K562 (cell line): ENCODE measurements at regions not wholly inside any gene's neighbourhood (a gene's known extent, or its start where the extent isn't known, plus 50 kb on each side); places are given as distances from the start of the nearest gene placed in this dataset.

Experiments used
- CCAR2 ChIP-seq: fragments of 200-400 bp; formaldehyde crosslinking; IDR thresholded peaks from 2 replicates; pipeline ENCODE4 v1.6.1; 2017; ENCODE audit warnings: mild to moderate bottlenecking, low read depth, low read length
- CCNT2 ChIP-seq: IDR thresholded peaks from 2 replicates; pipeline ENCODE4 v1.6.1; 2011; ENCODE audit warnings: borderline replicate concordance, low read depth, mild to moderate bottlenecking, moderate library complexity, mixed read lengths, low read length; ENCODE audit not compliant: insufficient read length; ENCODE audit errors: extremely low read depth
- HNRNPH1 ChIP-seq: fragments of 200-400 bp; formaldehyde crosslinking; optimal IDR thresholded peaks from 2 replicates; pipeline ENCODE3; 2017; ENCODE audit warnings: low read depth, mild to moderate bottlenecking, low read length, moderate library complexity
- MLLT1 ChIP-seq, 2 experiments: fragments of 450-650 bp; IDR thresholded peaks; 2 replicates each; pipeline ENCODE4 v1.6.1; 2016
- YY1 ChIP-seq, 3 experiments: IDR thresholded peaks; 2 replicates each; pipeline ENCODE4 v1.6.1; 2011; ENCODE audit warnings: low read length in 2 of 3, mild to moderate bottlenecking in 2 of 3, moderate library complexity in 2 of 3, borderline replicate concordance in 1 of 3, control low read depth in 1 of 3, low read depth in 1 of 3; ENCODE audit not compliant: insufficient read depth in 3 of 3, insufficient replicate concordance in 2 of 3, control insufficient read depth in 1 of 3, insufficient read length in 1 of 3; ENCODE audit errors: extremely low read depth in 1 of 3
- TF ChIP-seq, protein P1 (sequence below): fragments of 250-450 bp; sonication (Bioruptor Pico); IDR thresholded peaks from 2 replicates; pipeline ENCODE4 v1.4.0; 2020; ENCODE audit warnings: mild to moderate bottlenecking, moderate library complexity
- TF ChIP-seq, protein P2 (sequence below): IDR thresholded peaks from 2 replicates; pipeline ENCODE4 v1.6.1; 2016; ENCODE audit warnings: missing genetic modification characterization, missing compliant biosample characterization

GRCh38 chr12:74171478-74171909, 366.1 kb upstream of the ATXN7L3B start (continued):
- TF ChIP-seq, protein P1, sequence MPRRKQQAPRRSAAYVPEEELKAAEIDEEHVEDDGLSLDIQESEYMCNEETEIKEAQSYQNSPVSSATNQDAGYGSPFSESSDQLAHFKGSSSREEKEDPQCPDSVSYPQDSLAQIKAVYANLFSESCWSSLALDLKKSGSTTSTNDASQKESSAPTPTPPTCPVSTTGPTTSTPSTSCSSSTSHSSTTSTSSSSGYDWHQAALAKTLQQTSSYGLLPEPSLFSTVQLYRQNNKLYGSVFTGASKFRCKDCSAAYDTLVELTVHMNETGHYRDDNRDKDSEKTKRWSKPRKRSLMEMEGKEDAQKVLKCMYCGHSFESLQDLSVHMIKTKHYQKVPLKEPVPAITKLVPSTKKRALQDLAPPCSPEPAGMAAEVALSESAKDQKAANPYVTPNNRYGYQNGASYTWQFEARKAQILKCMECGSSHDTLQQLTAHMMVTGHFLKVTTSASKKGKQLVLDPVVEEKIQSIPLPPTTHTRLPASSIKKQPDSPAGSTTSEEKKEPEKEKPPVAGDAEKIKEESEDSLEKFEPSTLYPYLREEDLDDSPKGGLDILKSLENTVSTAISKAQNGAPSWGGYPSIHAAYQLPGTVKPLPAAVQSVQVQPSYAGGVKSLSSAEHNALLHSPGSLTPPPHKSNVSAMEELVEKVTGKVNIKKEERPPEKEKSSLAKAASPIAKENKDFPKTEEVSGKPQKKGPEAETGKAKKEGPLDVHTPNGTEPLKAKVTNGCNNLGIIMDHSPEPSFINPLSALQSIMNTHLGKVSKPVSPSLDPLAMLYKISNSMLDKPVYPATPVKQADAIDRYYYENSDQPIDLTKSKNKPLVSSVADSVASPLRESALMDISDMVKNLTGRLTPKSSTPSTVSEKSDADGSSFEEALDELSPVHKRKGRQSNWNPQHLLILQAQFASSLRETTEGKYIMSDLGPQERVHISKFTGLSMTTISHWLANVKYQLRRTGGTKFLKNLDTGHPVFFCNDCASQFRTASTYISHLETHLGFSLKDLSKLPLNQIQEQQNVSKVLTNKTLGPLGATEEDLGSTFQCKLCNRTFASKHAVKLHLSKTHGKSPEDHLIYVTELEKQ (CRISPR knock-in tag): no peak
- TF ChIP-seq MLLT1 (IDR thresholded peaks at IDR 0.05) (no peak), CCNT2 (no peak), HNRNPH1 (no peak), CCAR2 (no peak), YY1 (IDR thresholded peaks at IDR 0.05; ENCODE audit: borderline replicate concordance in 1 of 3, control insufficient read depth in 1 of 3, extremely low read depth in 1 of 3, insufficient read depth in 3 of 3, insufficient read length in 1 of 3, insufficient replicate concordance in 2 of 3, low read depth in 1 of 3, low read length in 2 of 3) (peak in 1 of 3 experiments; percentile 51)
- TF ChIP-seq, protein P2, sequence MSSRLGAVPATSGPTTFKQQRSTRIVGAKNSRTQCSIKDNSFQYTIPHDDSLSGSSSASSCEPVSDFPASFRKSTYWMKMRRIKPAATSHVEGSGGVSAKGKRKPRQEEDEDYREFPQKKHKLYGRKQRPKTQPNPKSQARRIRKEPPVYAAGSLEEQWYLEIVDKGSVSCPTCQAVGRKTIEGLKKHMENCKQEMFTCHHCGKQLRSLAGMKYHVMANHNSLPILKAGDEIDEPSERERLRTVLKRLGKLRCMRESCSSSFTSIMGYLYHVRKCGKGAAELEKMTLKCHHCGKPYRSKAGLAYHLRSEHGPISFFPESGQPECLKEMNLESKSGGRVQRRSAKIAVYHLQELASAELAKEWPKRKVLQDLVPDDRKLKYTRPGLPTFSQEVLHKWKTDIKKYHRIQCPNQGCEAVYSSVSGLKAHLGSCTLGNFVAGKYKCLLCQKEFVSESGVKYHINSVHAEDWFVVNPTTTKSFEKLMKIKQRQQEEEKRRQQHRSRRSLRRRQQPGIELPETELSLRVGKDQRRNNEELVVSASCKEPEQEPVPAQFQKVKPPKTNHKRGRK (tag): no peak
